ENCODE measurements at regions not wholly inside any gene's neighbourhood (a gene's known extent, or its start where the extent isn't known, plus 50 kb on each side); places are given as distances from the start of the nearest gene placed in this dataset.
A peak's percentile ranks its signal among the peaks of the same experiment; 100 is the strongest.
"Not testable (repeated sequence)": the region's sequence is repeated elsewhere in the genome, so short reads cannot be mapped to it uniquely, and the experiment has no call there.

- peak; percentile 2 for DNase-seq (ENCODE audit: low read depth)
Observed at GRCh38 chr9:78383130-78383529, 86.2 kb downstream of the PSAT1 start.

- DNase-seq (ENCODE audit: low read depth), result no peak
Observed at GRCh38 chr9:78386348-78386747, 89.4 kb downstream of the PSAT1 start.

GRCh38 chr9:78386773-78387172 lies 89.8 kb downstream of the PSAT1 start:
- peak; percentile 29 for DNase-seq (ENCODE audit: low read depth)

- DNase-seq (ENCODE audit: low read depth), result no peak
Observed at GRCh38 chr9:78393340-78393739, 96.4 kb downstream of the PSAT1 start.

- DNase-seq (ENCODE audit: low read depth), result no peak
Observed at GRCh38 chr9:78393932-78394331, 97.0 kb downstream of the PSAT1 start.

GRCh38 chr9:78396087-78396486 lies 99.2 kb downstream of the PSAT1 start:
- DNase-seq (ENCODE audit: low read depth), result no peak

DNA sequence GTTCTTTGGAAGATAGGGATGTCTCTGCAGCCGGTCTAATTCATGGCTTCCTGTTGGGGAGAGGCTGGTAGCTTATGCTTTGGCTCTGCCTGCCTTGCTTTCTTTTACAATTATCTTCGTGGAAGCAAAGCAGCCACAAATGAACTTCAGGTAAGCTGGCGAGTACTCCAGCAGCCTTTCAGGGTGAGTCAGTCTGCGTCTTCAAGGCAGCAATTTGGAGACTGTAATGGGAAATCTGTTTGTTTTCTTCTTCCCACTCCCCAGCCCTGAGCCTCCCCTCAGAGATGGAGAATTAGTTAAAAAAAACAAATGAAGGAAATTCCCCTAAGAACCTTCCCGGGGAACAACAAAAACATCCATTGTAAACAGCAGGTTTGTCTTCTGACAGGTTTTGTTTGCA lies 100.1 kb downstream of the PSAT1 start:
- no peak for DNase-seq (ENCODE audit: low read depth)

GRCh38 chr9:78397454-78397853 lies 100.5 kb downstream of the PSAT1 start:
- no peak for DNase-seq (ENCODE audit: low read depth)

GRCh38 chr9:78399153-78399552 lies 102.2 kb downstream of the PSAT1 start:
- DNase-seq (ENCODE audit: low read depth), result no peak

DNA sequence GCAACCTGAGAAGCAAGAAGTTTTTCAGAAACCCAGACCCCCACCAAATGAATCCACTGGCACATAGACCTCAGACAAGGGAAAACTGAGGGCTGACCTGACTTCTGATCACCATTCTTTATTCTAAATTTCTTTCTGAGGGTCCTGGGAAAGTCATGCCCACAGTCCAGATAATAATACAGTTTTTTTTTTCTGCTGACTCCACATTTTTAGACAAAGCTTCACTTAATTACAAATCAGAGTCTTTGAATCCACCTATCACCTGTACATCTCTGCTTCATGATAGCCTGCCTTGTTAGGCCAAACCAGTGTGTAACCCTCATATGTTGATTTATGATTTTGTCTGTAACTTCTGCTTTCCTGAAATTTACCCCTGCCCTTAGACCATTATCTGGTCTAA lies 103.6 kb downstream of the PSAT1 start:
- no peak for DNase-seq (ENCODE audit: low read depth)

DNA sequence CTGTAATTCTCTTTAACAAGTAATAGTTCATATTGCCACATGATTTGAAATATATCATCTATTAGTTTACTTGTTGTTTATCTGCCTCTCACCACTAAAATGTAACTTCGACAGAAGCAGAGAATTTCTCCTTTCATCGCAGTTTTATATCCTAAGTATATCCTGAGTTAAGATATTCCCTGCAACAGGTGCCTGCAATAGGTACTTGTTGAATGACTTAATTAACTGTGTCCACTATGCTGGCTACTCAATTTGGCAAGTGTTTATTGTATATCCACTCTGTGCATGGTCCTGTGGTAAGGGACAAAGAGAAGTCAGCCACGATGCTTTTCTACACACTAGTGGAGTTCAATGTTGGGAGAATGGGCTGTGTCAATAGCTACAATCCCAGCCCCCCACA lies 108.5 kb downstream of the PSAT1 start:
- DNase-seq (ENCODE audit: low read depth), result no peak

GRCh38 chr9:78406146-78406545 lies 109.2 kb downstream of the PSAT1 start:
- no peak for DNase-seq (ENCODE audit: low read depth)

DNA sequence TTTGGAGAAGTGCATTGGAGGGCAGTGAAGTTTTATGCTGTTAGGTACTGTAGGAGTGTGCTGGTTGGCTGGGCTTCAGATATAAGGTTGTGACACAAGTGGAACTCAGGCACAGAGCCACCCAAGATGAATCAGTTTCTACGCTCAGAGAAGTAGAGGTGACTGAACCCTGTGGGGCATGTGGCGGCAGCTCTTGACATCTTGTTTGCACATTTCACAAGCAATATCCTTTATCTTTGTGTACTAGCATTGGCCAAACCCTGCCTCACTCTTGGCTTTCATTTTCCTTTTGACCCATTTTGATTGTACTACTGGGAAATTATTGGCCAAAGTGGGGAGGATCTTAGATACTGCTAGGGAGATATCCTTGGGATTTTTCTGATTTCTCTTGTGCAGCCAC lies 110.0 kb downstream of the PSAT1 start:
- DNase-seq (ENCODE audit: low read depth), result no peak

DNA sequence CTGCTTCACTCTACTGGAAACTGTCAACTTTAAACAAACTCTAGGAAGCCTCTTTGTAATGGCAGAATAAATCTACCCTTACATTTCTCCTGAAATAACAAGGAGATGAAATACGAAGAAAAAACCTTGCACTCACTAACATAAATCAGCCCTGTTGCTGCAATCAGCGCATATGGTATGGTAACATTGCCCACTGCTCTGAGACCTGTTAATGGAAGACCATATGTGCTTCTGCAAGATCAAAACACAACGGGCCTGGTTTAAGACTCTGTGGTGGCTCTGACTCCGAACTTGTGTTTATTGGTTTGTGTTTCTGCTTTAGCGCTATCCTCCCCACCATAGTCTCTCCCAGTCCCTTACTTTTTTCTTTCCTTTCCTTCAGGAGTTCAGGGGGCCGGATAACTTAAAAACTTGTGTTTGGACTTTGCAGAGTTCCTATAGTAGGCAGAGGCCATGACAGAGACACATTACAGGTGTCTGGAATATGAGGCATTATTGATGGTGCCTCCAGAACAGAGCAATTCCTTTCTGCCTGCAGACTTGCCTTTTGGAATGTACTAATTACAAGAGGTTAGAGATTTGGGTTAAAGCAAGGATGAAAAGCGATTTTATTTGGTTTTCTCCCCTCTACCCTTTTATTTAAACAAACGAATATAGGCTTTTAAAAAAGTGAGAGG lies 110.8 kb downstream of the PSAT1 start:
- no peak for DNase-seq (ENCODE audit: low read depth)

- DNase-seq (ENCODE audit: low read depth), result no peak
Observed at GRCh38 chr9:78408388-78408787, 111.5 kb downstream of the PSAT1 start.

DNA sequence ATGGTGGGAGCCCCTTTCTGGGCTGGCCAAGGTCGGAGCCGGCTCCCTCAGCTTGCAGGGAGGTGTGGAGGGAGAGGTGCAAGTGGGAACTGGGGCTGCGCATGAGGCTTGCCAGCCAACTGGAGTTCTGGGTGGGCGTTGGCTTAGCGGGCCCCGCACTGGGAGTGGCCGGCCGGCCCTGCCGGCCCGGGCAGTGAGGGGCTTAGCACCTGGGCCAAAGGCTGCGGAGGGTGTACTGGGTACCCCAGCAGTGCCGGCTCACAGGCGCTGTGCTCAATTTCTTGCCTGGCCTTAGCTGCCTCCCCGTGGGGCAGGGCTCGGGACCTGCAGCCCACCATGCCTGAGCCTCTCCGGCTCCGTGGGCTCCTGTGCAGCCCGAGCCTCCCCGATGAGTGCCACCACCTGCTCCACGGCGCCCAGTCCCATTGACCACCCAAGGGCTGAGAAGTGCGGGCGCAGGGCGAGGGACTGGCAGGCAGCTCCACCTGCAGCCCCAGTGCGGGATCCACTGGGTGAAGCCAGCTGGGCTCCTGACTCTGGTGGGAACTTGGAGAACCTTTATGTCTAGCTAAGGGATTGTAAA lies 113.1 kb downstream of the PSAT1 start:
- DNase-seq (ENCODE audit: low read depth), result not testable (repeated sequence)

DNA sequence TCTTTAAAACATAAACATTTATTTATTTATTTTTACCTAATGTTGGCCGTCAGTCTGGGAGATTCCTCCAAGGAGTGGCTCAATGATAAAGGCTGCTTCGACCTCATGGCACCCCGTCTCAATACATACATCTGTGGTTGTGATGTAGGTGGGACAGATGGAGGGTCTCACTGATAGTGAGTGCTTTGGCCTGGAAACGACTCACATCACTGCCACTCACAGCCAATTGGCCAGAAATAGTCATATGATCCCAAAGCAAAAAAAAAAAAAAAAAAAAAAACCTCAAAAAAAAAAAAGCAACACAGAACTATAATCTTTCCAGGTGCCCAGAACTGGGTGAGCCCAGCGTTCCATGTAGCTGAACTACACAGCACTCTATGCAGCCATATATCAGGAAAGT lies 125.4 kb downstream of the PSAT1 start:
- DNase-seq (ENCODE audit: low read depth), result no peak

GRCh38 chr9:78424299-78424698 lies 127.4 kb downstream of the PSAT1 start:
- DNase-seq (ENCODE audit: low read depth), result no peak

DNA sequence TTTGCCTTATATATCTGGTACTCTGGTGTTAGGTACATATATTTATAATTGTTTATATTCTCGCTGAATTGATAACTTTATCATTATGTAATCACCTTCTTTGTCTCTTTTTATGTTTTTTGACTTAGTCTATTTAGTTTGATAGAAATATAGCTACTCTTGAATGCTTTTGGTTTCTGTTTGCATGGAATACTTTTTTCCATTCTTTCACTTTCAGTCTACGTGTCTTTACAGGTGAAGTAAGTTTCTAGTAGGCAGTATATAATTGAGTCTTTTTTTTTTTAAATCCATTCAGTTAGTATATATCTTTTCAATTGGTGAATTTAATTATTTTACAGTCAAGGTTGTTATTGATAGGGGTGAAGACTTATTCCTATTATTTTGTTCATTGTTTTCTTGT lies 131.7 kb downstream of the PSAT1 start:
- no peak for DNase-seq (ENCODE audit: low read depth)

GRCh38 chr9:78430387-78430786 lies 133.5 kb downstream of the PSAT1 start:
- DNase-seq (ENCODE audit: low read depth), result no peak

DNA sequence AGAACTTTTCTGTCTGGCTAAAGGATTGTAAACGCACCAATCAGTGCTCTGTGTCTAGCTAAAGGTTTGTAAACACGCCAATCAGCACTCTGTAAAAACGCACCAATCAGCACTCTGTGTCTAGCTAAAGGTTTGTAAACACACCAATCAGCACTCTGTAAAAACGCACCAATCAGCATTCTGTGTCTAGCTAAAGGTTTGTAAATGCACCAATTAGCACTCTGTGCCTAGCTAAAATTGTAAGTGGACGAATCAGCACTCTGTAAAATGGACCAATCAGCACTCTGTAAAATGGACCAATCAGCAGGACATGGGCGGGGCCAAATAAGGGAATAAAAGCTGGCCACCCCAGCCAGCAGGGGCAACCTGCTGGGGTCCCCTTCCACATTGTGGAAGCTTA lies 134.1 kb downstream of the PSAT1 start:
- DNase-seq (ENCODE audit: low read depth), result not testable (repeated sequence)

DNA sequence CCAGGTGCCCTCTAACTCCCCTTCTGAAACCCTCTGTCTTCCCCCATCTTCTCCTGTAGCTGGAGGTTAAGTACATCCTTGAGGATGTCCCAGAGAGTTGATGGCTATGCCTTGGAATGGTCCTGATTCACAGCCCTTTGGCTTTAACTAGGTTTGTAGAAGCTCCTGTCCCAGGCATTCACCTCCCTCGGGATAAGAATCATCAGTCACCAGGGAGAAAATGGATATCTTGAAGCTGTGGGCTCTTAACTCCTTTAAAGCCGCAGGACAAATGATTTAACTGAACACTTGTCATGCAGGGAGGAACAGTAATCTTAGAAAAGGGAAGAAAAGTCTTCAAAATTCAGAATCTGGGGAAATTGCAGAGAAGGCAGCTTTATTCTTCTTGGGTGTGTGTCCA lies 139.9 kb downstream of the PSAT1 start:
- DNase-seq (ENCODE audit: low read depth), result no peak

DNA sequence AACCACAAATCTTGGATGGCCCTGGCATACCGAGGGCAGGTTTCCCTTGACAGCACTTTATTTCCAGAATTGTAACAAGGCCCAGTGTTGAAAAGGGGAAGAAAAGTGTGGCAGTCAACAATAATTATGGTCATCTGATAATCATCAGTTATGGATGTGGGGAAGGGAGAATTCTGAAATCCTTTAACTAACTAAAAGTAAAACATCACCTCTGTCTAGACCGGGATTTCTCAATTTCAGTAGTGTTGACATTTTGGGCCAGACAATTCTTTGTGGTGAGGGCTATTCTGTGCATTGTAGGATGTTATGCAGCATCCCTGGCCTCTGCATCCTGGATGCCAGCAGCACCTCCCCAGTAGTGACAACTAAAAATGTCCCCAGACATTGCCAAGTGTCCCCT lies 140.4 kb downstream of the PSAT1 start:
- no peak for DNase-seq (ENCODE audit: low read depth)

DNA sequence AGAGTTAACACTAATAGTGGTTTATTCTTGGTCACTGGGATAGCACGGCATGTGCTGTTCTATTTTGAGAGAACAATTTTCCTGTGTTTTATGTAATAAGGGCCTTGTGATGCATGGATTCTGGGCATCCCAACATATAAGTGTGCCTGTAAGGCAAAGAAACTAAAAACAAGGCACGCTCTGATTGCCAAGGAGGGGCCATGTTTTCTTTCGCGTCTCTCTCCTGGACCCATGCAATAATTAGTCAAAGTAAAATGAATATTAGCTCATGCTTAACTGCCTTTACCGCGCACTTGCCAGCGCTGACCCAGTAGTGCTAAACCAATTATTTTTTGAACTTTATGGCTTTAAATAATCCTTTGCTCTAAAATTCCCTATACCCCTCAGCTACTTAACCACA lies 140.9 kb downstream of the PSAT1 start:
- no peak for DNase-seq (ENCODE audit: low read depth)

Data from amniotic epithelial cell (primary cell).